NT2/D1 (cell line): ENCODE measurements at regions not wholly inside any gene's neighbourhood (a gene's known extent, or its start where the extent isn't known, plus 50 kb on each side); places are given as distances from the start of the nearest gene placed in this dataset.

Experiments
- YY1 ChIP-seq: IDR thresholded peaks from 2 replicates; pipeline ENCODE4 v1.6.1; 2011; ENCODE audit not compliant: insufficient read length, insufficient read depth
- ZNF274 ChIP-seq: IDR thresholded peaks from 2 replicates; pipeline ENCODE4 v1.6.1; 2011; ENCODE audit warnings: mild to moderate bottlenecking, low read depth, low read length

DNA sequence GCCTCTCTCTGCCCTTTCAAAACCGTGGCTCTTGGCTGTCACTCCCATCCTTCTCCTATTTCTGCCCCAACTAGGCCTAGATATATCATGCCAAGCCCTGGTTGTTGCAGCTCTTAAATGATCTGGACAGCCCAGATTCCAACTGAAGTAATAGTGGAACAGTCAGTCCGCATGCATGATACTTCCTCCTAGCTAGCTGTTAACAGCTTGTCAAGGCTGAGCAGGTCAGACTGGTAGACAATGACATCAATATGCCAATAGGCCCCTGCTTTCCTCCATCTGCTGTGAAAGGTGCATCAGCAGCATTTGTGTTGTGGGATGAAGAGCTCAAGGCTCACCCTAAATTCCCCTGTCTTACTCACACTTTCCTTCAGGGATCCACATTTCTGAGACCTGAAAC lies 527.7 kb upstream of the TGFBR2 start:
- TF ChIP-seq ZNF274 (no peak), YY1 (no peak)
